PC-3 (cell line): ENCODE measurements at regions not wholly inside any gene's neighbourhood (a gene's known extent, or its start where the extent isn't known, plus 50 kb on each side); places are given as distances from the start of the nearest gene placed in this dataset.
"Not testable (repeated sequence)": the region's sequence is repeated elsewhere in the genome, so short reads cannot be mapped to it uniquely, and the experiment has no call there.

Source experiments
- CTCF ChIP-seq: fragments of 300-600 bp; sonication (generic); conservative IDR thresholded peaks from 2 replicates; pipeline ENCODE4 v1.5.1; 2017; ENCODE audit warnings: antibody characterized with exemption, low read depth, mild to moderate bottlenecking, low read length
- EZH2phosphoT487 ChIP-seq: fragments of 300-600 bp; sonication (generic); IDR thresholded peaks from 2 replicates; pipeline ENCODE4 v1.6.1; 2018; ENCODE audit warnings: mild to moderate bottlenecking, antibody characterized with exemption, low read length, borderline replicate concordance

- not testable (repeated sequence) for TF ChIP-seq EZH2phosphoT487, CTCF
Measured at GRCh38 chr15:81706816-81707346, 332.9 kb upstream of the TMC3 start.
